ENCODE measurements at regions not wholly inside any gene's neighbourhood (a gene's known extent, or its start where the extent isn't known, plus 50 kb on each side); places are given as distances from the start of the nearest gene placed in this dataset.

DNA sequence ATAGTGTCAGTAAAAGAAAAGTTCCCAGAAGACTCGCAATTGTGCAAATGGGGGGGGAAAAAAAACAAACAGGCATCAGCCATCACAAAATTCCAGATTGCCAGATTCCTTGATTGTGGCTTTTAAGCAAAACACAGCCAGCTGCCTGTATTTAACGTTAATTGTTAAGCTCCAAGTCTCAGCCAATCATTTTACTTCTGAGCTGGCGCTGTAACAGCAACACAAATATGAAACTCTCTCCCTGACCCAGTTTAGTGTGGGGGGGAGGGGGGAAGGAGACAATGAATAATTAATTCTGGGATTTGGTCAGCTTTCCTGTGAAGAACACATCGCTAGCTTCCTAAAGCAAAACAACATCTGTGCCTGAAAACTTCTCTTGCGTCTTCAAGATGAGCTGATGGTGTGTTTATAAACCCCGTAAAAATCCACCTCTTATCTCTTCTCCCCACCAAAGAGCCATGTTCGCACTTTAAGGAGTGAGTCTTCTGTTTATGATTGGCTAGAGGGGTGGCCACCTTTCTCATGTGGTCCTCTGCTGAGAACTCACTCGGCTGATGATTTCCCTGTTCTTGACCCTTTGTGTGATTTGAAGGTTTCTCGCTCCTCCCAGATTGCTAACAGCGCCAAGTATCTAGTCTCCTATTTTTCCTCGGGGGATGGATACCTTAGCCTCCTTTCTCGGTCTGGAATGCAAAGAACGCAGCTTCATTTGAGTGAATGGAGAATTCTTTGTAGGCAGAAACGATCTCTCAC lies 160.2 kb upstream of the DAPK1 start:
- RAD21 ChIA-PET (ENCODE audit: low non-redundant PET in 1 of 2, low total read pairs in 2 of 2, uncharacterized antibody in 2 of 2, unreplicated experiment in 2 of 2) = interaction anchor here in 1 of 2 experiments (0.9 kb wide), 1 partner anchor 326 kb away, joined by 4 read pairs; no protein-coding TSS in a partner anchor
- Histone ChIP-seq H3K36me3 (ENCODE audit: control insufficient read depth in 1 of 2, insufficient read depth in 2 of 2, low read length in 2 of 2) (no peaks in the 10 kb centered on the region), H3K27ac (ENCODE audit: low read depth, low read length) (no peak overlapping the region), H4K20me1 (ENCODE audit: insufficient read depth) (no peaks in the 10 kb centered on the region), H3K27me3 (ENCODE audit: insufficient read depth, low read length) (peaks cover 26% of the 10 kb centered on the region), H3K4me1 (ENCODE audit: control insufficient read depth in 1 of 2, insufficient read depth in 2 of 2, low read length in 2 of 2) (no peaks in the 10 kb centered on the region), H3K4me2 (ENCODE audit: low read length) (no peak overlapping the region), H3K9ac (ENCODE audit: low read length) (no peak overlapping the region), H3K9me3 (ENCODE audit: control insufficient read depth in 1 of 2, insufficient read depth in 1 of 2, low read depth in 1 of 2, low read length in 2 of 2) (no peaks in the 10 kb centered on the region; a peak in 1 of 4 replicates), H3K9me2 (ENCODE audit: insufficient read depth) (no peaks in the 10 kb centered on the region), H3K4me3 (replicated peaks in 1 of 2; ENCODE audit: low read depth in 1 of 2, low read length in 2 of 2) (no peak overlapping the region), H3K79me2 (ENCODE audit: insufficient read depth, low read length) (no peaks in the 10 kb centered on the region), H2AFZ (ENCODE audit: low read depth, low read length, poor library complexity, severe bottlenecking) (no peak overlapping the region)
- no peak for ATAC-seq
- TF ChIP-seq RAD21 (IDR thresholded peaks at IDR 0.05; ENCODE audit: low read depth) (no peak), CEBPB (IDR thresholded peaks at IDR 0.05; ENCODE audit: low read depth) (no peak)
- BruUV-seq (replicated peaks) = no TSS peak
- CTCF ChIA-PET = interaction anchor here (0.8 to 5.0 kb wide), 3 partner anchors 7 to 326 kb away, joined by 3 to 41 read pairs (median 3); no protein-coding TSS in a partner anchor
- POLR2A ChIA-PET = no interaction called here
- intact Hi-C loops (cut with micrococcal nuclease) = loop anchor here (1.0 to 5.0 kb wide), 2 partner anchors 326 to 475 kb away; no protein-coding TSS in a partner anchor
- no peak for DNase-seq (ENCODE audit: low read depth, low spot score)

DNA sequence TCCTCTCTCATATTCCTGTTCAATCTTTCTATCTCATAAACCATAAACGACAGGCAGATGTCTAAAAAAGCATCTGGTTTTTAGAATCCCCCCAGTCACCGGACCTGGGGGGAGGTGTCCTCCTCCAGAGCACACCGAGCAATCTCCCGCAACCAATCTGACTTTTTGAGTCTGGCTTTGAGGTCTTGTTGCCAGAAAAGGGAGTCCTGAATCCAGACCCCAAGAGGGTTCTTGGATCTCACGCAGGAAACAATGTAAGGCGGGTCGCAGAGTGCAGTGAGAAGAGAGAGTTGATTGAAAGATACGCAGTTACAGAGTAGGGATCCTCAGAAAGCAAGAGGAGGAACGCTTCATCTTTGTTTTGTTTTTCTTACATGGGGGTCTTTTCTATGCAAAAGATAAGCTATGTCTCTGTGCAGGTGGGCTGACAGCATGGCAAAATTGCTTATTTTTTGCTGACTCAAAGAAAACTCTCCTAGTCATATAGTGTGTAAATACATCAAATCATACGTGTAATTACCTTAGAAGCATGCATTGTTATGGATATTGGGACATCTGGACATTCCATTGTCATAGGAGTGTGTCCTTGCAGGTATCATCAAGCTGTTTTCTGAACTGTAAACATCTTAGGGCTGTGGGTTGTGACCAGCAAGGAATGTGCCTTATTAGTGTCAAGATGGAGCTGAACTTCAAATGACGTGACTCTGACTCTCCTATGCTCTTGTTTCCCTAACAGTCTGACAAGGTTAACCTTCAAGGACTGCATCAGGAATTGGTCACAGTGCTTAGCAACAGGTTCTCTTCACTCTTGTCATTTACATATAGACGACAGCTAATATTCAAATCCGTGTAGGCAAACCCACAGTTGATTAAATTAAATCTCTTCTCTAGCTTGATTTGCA lies 159.3 kb upstream of the DAPK1 start:
- H3K27me3 ChIP-seq (ENCODE audit: insufficient read depth, low read length) = peaks cover 26% of the 10 kb centered on the region
- no peaks in the 10 kb centered on the region for H3K4me1 ChIP-seq (ENCODE audit: control insufficient read depth in 1 of 2, insufficient read depth in 2 of 2, low read length in 2 of 2)
- H3K4me2 ChIP-seq (ENCODE audit: low read length) = no peak overlapping the region
- H2AFZ ChIP-seq (ENCODE audit: low read depth, low read length, poor library complexity, severe bottlenecking) = no peak overlapping the region
- H3K9me3 ChIP-seq (ENCODE audit: control insufficient read depth in 1 of 2, insufficient read depth in 1 of 2, low read depth in 1 of 2, low read length in 2 of 2) = no peaks in the 10 kb centered on the region
- ChIA-PET RAD21 (ENCODE audit: low non-redundant PET in 1 of 2, low total read pairs in 2 of 2, uncharacterized antibody in 2 of 2, unreplicated experiment in 2 of 2) (interaction anchor here in 1 of 2 experiments (0.9 kb wide), 1 partner anchor 325 kb away, joined by 4 read pairs; no protein-coding TSS in a partner anchor), CTCF (interaction anchor here (0.8 to 5.0 kb wide), 4 partner anchors 8 to 924 kb away, joined by 3 to 41 read pairs (median 3); no protein-coding TSS in a partner anchor), POLR2A (no interaction called here)
- H3K79me2 ChIP-seq (ENCODE audit: insufficient read depth, low read length) = no peaks in the 10 kb centered on the region
- no peak for TF ChIP-seq CEBPB (IDR thresholded peaks at IDR 0.05; ENCODE audit: low read depth)
- TF ChIP-seq POLR2A (IDR thresholded peaks at IDR 0.05; ENCODE audit: borderline replicate concordance, extremely low read depth, insufficient read depth, insufficient read length) = no peak
- H3K4me3 ChIP-seq (replicated peaks in 1 of 2; ENCODE audit: low read depth in 1 of 2, low read length in 2 of 2) = no peak overlapping the region
- no peak for DNase-seq (ENCODE audit: low read depth, low spot score)
- H3K9ac ChIP-seq (ENCODE audit: low read length) = no peak overlapping the region
- BruUV-seq (replicated peaks) = no TSS peak
- no peaks in the 10 kb centered on the region for H3K9me2 ChIP-seq (ENCODE audit: insufficient read depth)
- no peaks in the 10 kb centered on the region for H4K20me1 ChIP-seq (ENCODE audit: insufficient read depth)
- no peaks in the 10 kb centered on the region for H3K36me3 ChIP-seq (ENCODE audit: control insufficient read depth in 1 of 2, insufficient read depth in 2 of 2, low read length in 2 of 2)
- ATAC-seq = no peak
- no peak overlapping the region for H3K27ac ChIP-seq (ENCODE audit: low read depth, low read length)
- intact Hi-C loops (cut with micrococcal nuclease) = loop anchor here (5.0 kb wide), 1 partner anchor 474 kb away; no protein-coding TSS in a partner anchor

Data from HCT116 (cell line).